Liver (tissue), 8 donors: ENCODE measurements at regions not wholly inside any gene's neighbourhood (a gene's known extent, or its start where the extent isn't known, plus 50 kb on each side); places are given as distances from the start of the nearest gene placed in this dataset.

Experiments used
- DNase-seq: peaks from one replicate; pipeline ENCODE4 v3.0.0-alpha.2; 2017; ENCODE audit warnings: low spot score
- H3K27ac ChIP-seq, 2 donors: one replicate each; pipeline ENCODE4 v1.7.0; 2013; ENCODE audit warnings: inconsistent platforms in 2 of 2, low read length in 2 of 2, control low read depth in 1 of 2, low read depth in 1 of 2, mild to moderate bottlenecking in 1 of 2
- H3K27me3 ChIP-seq, 4 donors: one replicate each; pipeline versions ENCODE4 v1.6.1 to v1.7.0; 2013; ENCODE audit warnings: low read length in 3 of 4, inconsistent platforms in 1 of 4, mild to moderate bottlenecking in 1 of 4, moderate library complexity in 1 of 4; ENCODE audit not compliant: control insufficient read depth in 4 of 4, insufficient read depth in 4 of 4
- H3K36me3 ChIP-seq, 4 donors: one replicate each; pipeline versions ENCODE4 v1.6.1 to v1.7.0; 2013; ENCODE audit warnings: low read length in 3 of 4, mild to moderate bottlenecking in 3 of 4, low read depth in 1 of 4, moderate library complexity in 1 of 4; ENCODE audit not compliant: control insufficient read depth in 4 of 4, insufficient read depth in 3 of 4
- H3K4me1 ChIP-seq, 4 donors: one replicate each; pipeline versions ENCODE4 v1.6.1 to v1.7.0; 2013; ENCODE audit warnings: low read length in 3 of 4, mild to moderate bottlenecking in 3 of 4, moderate library complexity in 1 of 4; ENCODE audit not compliant: control insufficient read depth in 4 of 4, insufficient read depth in 4 of 4
- H3K4me3 ChIP-seq, 3 donors: one replicate each; pipeline versions ENCODE4 v1.6.1 to v1.7.0; 2013; ENCODE audit warnings: low read length in 3 of 3, control low read depth in 1 of 3, low read depth in 1 of 3, mild to moderate bottlenecking in 1 of 3
- H3K9ac ChIP-seq, 2 donors: one replicate each; pipeline ENCODE4 v1.7.0; 2013; ENCODE audit warnings: low read length in 2 of 2, mild to moderate bottlenecking in 2 of 2, moderate library complexity in 2 of 2, control low read depth in 1 of 2, low read depth in 1 of 2
- H3K9me3 ChIP-seq, 4 donors: one replicate each; pipeline versions ENCODE4 v1.6.1 to v1.7.0; 2013; ENCODE audit warnings: low read length in 3 of 4; ENCODE audit not compliant: control insufficient read depth in 4 of 4
- ATF3 ChIP-seq: IDR thresholded peaks from 2 replicates; pipeline ENCODE4 v1.6.1; 2016; ENCODE audit warnings: antibody characterized with exemption
- CTCF ChIP-seq: fragments of 150-350 bp; IDR thresholded peaks from 2 replicates; pipeline ENCODE4 v1.5.1; 2017; ENCODE audit warnings: improper control_type of control experiment, low read depth, low read length; ENCODE audit not compliant: missing input control
- EGR1 ChIP-seq, 2 donors: IDR thresholded peaks; 2 replicates each; pipeline ENCODE4 v1.6.1; 2016 to 2018; ENCODE audit warnings: antibody characterized with exemption in 2 of 2, low read depth in 2 of 2
- FOXA1 ChIP-seq: IDR thresholded peaks from 2 replicates; pipeline ENCODE4 v1.6.1; 2016; ENCODE audit warnings: antibody characterized with exemption
- FOXA2 ChIP-seq: IDR thresholded peaks from 2 replicates; pipeline ENCODE4 v1.6.1; 2016; ENCODE audit warnings: antibody characterized with exemption
- GABPA ChIP-seq, 2 donors: IDR thresholded peaks in 1 of 2; conservative IDR thresholded peaks in 1 of 2; 2 replicates each; pipeline ENCODE4 v1.6.1; 2016; ENCODE audit warnings: antibody characterized with exemption in 2 of 2, mild to moderate bottlenecking in 1 of 2, moderate library complexity in 1 of 2
- HNF4A ChIP-seq, 2 donors: conservative IDR thresholded peaks; 2 replicates each; pipeline ENCODE4 v1.6.1; 2016; ENCODE audit warnings: antibody characterized with exemption in 2 of 2, mild to moderate bottlenecking in 2 of 2
- HNF4G ChIP-seq: IDR thresholded peaks from 2 replicates; pipeline ENCODE4 v1.6.1; 2016; ENCODE audit warnings: antibody characterized with exemption
- JUND ChIP-seq, 2 donors: IDR thresholded peaks; 2 replicates each; pipeline ENCODE4 v1.6.1; 2016; ENCODE audit warnings: antibody characterized with exemption in 2 of 2
- MAX ChIP-seq: IDR thresholded peaks from 2 replicates; pipeline ENCODE4 v1.6.1; 2016; ENCODE audit warnings: antibody characterized with exemption
- NR2F2 ChIP-seq: IDR thresholded peaks from 2 replicates; pipeline ENCODE4 v1.6.1; 2016; ENCODE audit warnings: antibody characterized with exemption
- RAD21 ChIP-seq, 2 donors: IDR thresholded peaks; 2 replicates each; pipeline ENCODE4 v1.6.1; 2016; ENCODE audit warnings: antibody characterized with exemption in 2 of 2, mild to moderate bottlenecking in 2 of 2
- REST ChIP-seq: IDR thresholded peaks from 2 replicates; pipeline ENCODE4 v1.6.1; 2016; ENCODE audit warnings: antibody characterized with exemption, mild to moderate bottlenecking
- RXRA ChIP-seq, 2 donors: IDR thresholded peaks; 2 replicates each; pipeline ENCODE4 v1.6.1; 2017 to 2018; ENCODE audit warnings: antibody characterized with exemption in 2 of 2, mild to moderate bottlenecking in 1 of 2
- SP1 ChIP-seq: IDR thresholded peaks from 2 replicates; pipeline ENCODE4 v1.6.1; 2018; ENCODE audit warnings: antibody characterized with exemption, mild to moderate bottlenecking
- TAF1 ChIP-seq: conservative IDR thresholded peaks from 2 replicates; pipeline ENCODE4 v1.6.1; 2016; ENCODE audit warnings: antibody characterized with exemption, mild to moderate bottlenecking
- YY1 ChIP-seq: IDR thresholded peaks from 2 replicates; pipeline ENCODE4 v1.6.1; 2016; ENCODE audit warnings: antibody characterized with exemption, mild to moderate bottlenecking
- ZBTB33 ChIP-seq: IDR thresholded peaks from 2 replicates; pipeline ENCODE4 v1.6.1; 2016; ENCODE audit warnings: antibody characterized with exemption
- WGBS: extraction: QIAGEN DNeasy Blood & Tissue Kit; methylation state at CpG from one replicate; pipeline ENCODE4 v1.1.7; 2013; 5-methylcytosine and 5-hydroxymethylcytosine counted together
- donor health status: healthy.
- donor health status: healthy.
- donor health status: healthy.
- donor health status: healthy.
- donor health status: healthy.

- TF ChIP-seq RXRA (IDR thresholded peaks at IDR 0.05) (no peak), TAF1 (no peak), YY1 (no peak)
These were observed 148.9 kb downstream of the SYT10 start (continued) for GRCh38 chr12:33290703-33291102.

- no peak for DNase-seq
- H3K27ac ChIP-seq: no peak overlapping the region
- TF ChIP-seq HNF4G (no peak), EGR1 (IDR thresholded peaks at IDR 0.05; ENCODE audit: low read depth in 2 of 2) (no peak), CTCF (no peak), ATF3 (no peak), ZBTB33 (no peak), TAF1 (no peak), YY1 (no peak), RXRA (IDR thresholded peaks at IDR 0.05) (no peak), SP1 (no peak)
- peaks cover 0 to 8% (median 0%) of the 10 kb centered on the region in 4 donors for H3K9me3 ChIP-seq
- H3K9ac ChIP-seq: no peak overlapping the region
- no peaks in the 10 kb centered on the region for H3K27me3 ChIP-seq
- no peaks in the 10 kb centered on the region for H3K4me1 ChIP-seq
- no peaks in the 10 kb centered on the region for H3K36me3 ChIP-seq
- H3K4me3 ChIP-seq: no peak overlapping the region
- 73% methylated on average over 1 of the region's 1 CpG for WGBS
These were observed 156.6 kb downstream of the SYT10 start for GRCh38 chr12:33283054-33283453.

- H3K4me3 ChIP-seq: no peak overlapping the region
- H3K27ac ChIP-seq: no peak overlapping the region
- TF ChIP-seq RAD21 (IDR thresholded peaks at IDR 0.05): no peak
- TF ChIP-seq ATF3: no peak
- TF ChIP-seq FOXA1: no peak
- TF ChIP-seq HNF4A (conservative IDR thresholded peaks at IDR 0.05): no peak
- no peak for TF ChIP-seq REST
- TF ChIP-seq ZBTB33: no peak
- no peak for TF ChIP-seq YY1
- no peak for TF ChIP-seq FOXA2
- TF ChIP-seq GABPA (IDR thresholded peaks at IDR 0.05 in 1 of 2, conservative IDR thresholded peaks at IDR 0.05 in 1 of 2): no peak
- TF ChIP-seq NR2F2: no peak
- TF ChIP-seq RXRA (IDR thresholded peaks at IDR 0.05): no peak
- TF ChIP-seq CTCF: no peak
- no peak for TF ChIP-seq EGR1 (IDR thresholded peaks at IDR 0.05; ENCODE audit: low read depth in 2 of 2)
- TF ChIP-seq JUND (IDR thresholded peaks at IDR 0.05): no peak
- no peak for TF ChIP-seq HNF4G
- TF ChIP-seq MAX: no peak
- TF ChIP-seq TAF1: no peak
- no peak for TF ChIP-seq SP1
- H3K27me3 ChIP-seq: no peaks in the 10 kb centered on the region
- no peak overlapping the region for H3K9ac ChIP-seq
- H3K36me3 ChIP-seq: no peaks in the 10 kb centered on the region
- no peak for DNase-seq
- H3K9me3 ChIP-seq: peaks cover 0 to 11% (median 4%) of the 10 kb centered on the region in 4 donors
- H3K4me1 ChIP-seq: no peaks in the 10 kb centered on the region
- 81% methylated on average over 1 of the region's 1 CpG for WGBS
These were observed 162.2 kb downstream of the SYT10 start for GRCh38 chr12:33277376-33277775.
